GM19239 (cell line): ENCODE measurements at regions not wholly inside any gene's neighbourhood (a gene's known extent, or its start where the extent isn't known, plus 50 kb on each side); places are given as distances from the start of the nearest gene placed in this dataset.

Source experiments
- DNase-seq: peaks from one replicate; pipeline ENCODE4 v3.0.0; 2011; ENCODE audit warnings: low spot score; ENCODE audit not compliant: insufficient read length
- FAIRE-seq: peaks from 2 replicates; lab custom pipeline; 2011; peaks lifted over from hg19 to GRCh38; lab: Jason Lieb, UNC

- FAIRE-seq (no peak), DNase-seq (no peak)
Observed at GRCh38 chr19:30146346-30146745, 204.3 kb downstream of the URI1 start.

- FAIRE-seq (no peak), DNase-seq (no peak)
Observed at GRCh38 chr19:30148039-30148790, 206.2 kb downstream of the URI1 start.

- DNase-seq (no peak), FAIRE-seq (no peak)
Observed at GRCh38 chr19:30148803-30149202, 206.8 kb downstream of the URI1 start.

- DNase-seq (no peak), FAIRE-seq (no peak)
Observed at GRCh38 chr19:30149300-30149699, 207.3 kb downstream of the URI1 start.

- FAIRE-seq = no peak
- no peak for DNase-seq
Observed at GRCh38 chr19:30150626-30151025, 208.6 kb downstream of the URI1 start.

- DNase-seq (no peak), FAIRE-seq (no peak)
Observed at GRCh38 chr19:30151081-30151480, 209.0 kb downstream of the URI1 start.

GRCh38 chr19:30152510-30153291 is 210.7 kb downstream of the URI1 start:
- DNase-seq (no peak), FAIRE-seq (no peak)

GRCh38 chr19:30153326-30154210 is 211.5 kb downstream of the URI1 start:
- DNase-seq = peak; percentile 25
- FAIRE-seq = peak; percentile 14

GRCh38 chr19:30154410-30154809 is 212.4 kb downstream of the URI1 start:
- DNase-seq (no peak), FAIRE-seq (no peak)

- no peak for DNase-seq
- FAIRE-seq = no peak
Observed at GRCh38 chr19:30155381-30156200, 213.6 kb downstream of the URI1 start.

GRCh38 chr19:30156646-30157045 is 214.6 kb downstream of the URI1 start:
- FAIRE-seq = no peak
- no peak for DNase-seq

GRCh38 chr19:30158067-30158892 is 213.9 kb upstream of the ZNF536 start:
- no peak for DNase-seq
- FAIRE-seq = no peak

GRCh38 chr19:30158893-30159245 is 213.3 kb upstream of the ZNF536 start:
- DNase-seq = no peak
- FAIRE-seq = no peak

- FAIRE-seq = no peak
Observed at GRCh38 chr19:30159636-30160035, 212.5 kb upstream of the ZNF536 start.

GRCh38 chr19:30160426-30160825 is 211.8 kb upstream of the ZNF536 start:
- FAIRE-seq = no peak
- DNase-seq = no peak

More at GRCh38 chr19:30159636-30160035, 212.5 kb upstream of the ZNF536 start:
- no peak for DNase-seq

GRCh38 chr19:30161021-30161655 is 211.0 kb upstream of the ZNF536 start:
- no peak for DNase-seq
- no peak for FAIRE-seq

GRCh38 chr19:30161770-30162169 is 210.4 kb upstream of the ZNF536 start:
- no peak for FAIRE-seq
- DNase-seq = no peak

- no peak for FAIRE-seq
Observed at GRCh38 chr19:30162718-30163117, 209.5 kb upstream of the ZNF536 start.

GRCh38 chr19:30163663-30164062 is 208.5 kb upstream of the ZNF536 start:
- no peak for DNase-seq
- no peak for FAIRE-seq

More at GRCh38 chr19:30162718-30163117, 209.5 kb upstream of the ZNF536 start:
- no peak for DNase-seq
